ENCODE measurements at regions not wholly inside any gene's neighbourhood (a gene's known extent, or its start where the extent isn't known, plus 50 kb on each side); places are given as distances from the start of the nearest gene placed in this dataset.

DNA sequence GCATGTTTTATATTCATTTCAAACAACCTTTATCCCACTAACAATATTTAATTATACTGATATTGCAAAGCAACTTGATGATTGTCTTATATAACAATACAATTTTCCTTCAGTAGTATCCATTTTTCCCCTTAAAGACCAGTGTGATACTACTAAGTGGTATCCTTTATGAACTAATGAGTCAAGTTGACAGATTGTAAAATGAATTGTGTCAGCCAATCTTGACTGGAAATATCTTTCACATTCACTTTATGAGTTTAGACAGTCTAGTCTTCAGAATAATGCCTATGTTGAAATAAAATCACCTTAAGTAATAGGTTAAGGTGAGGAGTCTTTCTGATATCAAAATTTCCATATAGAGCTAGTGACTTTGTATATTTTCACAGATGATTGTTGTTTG is 950.0 kb upstream of the CELF2 start:
- TF ChIP-seq, protein P1, sequence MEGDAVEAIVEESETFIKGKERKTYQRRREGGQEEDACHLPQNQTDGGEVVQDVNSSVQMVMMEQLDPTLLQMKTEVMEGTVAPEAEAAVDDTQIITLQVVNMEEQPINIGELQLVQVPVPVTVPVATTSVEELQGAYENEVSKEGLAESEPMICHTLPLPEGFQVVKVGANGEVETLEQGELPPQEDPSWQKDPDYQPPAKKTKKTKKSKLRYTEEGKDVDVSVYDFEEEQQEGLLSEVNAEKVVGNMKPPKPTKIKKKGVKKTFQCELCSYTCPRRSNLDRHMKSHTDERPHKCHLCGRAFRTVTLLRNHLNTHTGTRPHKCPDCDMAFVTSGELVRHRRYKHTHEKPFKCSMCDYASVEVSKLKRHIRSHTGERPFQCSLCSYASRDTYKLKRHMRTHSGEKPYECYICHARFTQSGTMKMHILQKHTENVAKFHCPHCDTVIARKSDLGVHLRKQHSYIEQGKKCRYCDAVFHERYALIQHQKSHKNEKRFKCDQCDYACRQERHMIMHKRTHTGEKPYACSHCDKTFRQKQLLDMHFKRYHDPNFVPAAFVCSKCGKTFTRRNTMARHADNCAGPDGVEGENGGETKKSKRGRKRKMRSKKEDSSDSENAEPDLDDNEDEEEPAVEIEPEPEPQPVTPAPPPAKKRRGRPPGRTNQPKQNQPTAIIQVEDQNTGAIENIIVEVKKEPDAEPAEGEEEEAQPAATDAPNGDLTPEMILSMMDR (IDR thresholded peaks at IDR 0.05), result no peak
- no peak for TF ChIP-seq POLR2A (IDR thresholded peaks at IDR 0.05)
- TF ChIP-seq POLR2AphosphoS5 (IDR thresholded peaks at IDR 0.05), result no peak
